SW480 (cell line): ENCODE measurements at regions not wholly inside any gene's neighbourhood (a gene's known extent, or its start where the extent isn't known, plus 50 kb on each side); places are given as distances from the start of the nearest gene placed in this dataset.
"Not testable (repeated sequence)": the region's sequence is repeated elsewhere in the genome, so short reads cannot be mapped to it uniquely, and the experiment has no call there.

ENCODE experiments used
- DNase-seq: peaks from one replicate; pipeline ENCODE4 v3.0.0-alpha.2; 2016; ENCODE audit warnings: low spot score

GRCh38 chr2:228513480-228513879 is 332.0 kb upstream of the SPHKAP start:
- DNase-seq: not testable (repeated sequence)

DNA sequence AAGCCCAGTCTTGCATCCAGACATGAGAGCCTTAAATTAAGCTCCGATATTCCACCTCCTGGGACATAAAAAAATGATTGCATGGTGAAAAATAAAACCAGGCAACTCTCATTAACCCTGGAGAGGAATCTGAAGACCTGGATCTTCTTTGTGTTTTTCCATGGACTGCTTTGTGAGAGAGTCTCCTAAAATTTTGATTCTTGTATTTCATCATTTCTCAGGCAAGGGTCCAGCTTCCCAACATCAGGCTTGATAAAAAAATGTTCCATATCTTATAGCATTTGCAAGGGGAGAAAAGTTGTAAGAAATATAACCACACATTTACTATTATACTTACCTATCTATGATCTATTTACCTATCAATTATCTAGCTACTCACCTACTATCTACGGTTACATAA is 327.5 kb upstream of the SPHKAP start:
- DNase-seq: no peak

- no peak for DNase-seq
These were observed 326.4 kb upstream of the SPHKAP start for GRCh38 chr2:228507870-228508269.

- DNase-seq: no peak
These were observed 325.8 kb upstream of the SPHKAP start for GRCh38 chr2:228507231-228507824.

DNA sequence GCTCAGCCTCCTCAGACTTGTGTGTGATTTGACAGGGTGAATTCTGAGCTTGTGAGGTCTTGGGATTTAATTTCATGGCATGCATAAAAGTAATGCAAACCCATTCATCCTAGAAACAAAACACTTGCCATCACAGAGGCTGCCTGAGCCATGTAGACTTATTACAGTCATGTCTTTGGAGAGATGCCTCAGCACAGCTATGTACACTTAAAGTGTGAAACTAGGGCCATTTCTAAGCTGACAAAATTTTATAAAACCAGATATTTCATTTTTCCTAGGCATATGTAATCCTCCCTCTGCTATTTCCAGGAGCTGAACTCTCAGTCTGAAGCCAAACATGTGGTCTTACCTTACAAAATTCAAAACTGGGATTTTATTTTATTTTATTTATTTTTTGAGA is 322.2 kb upstream of the SPHKAP start:
- no peak for DNase-seq

GRCh38 chr2:228493852-228494251 is 312.4 kb upstream of the SPHKAP start:
- no peak for DNase-seq

DNA sequence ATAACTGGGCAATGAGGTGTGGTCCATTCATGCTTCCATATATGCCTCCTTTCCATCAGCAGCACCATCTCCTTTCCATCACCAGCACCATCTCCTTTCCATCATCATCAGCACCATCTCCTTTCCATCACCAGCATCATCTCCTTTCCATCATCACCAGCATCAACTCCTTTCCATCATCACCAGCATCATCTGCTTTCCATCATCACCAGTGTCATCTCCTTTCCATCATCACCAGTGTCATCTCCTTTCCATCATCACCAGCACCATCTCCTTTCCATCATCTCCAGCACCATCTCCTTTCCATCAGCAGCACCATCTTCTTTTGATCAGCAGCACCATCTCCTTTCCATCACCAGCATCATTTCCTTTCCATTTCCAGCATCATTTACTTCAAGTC is 297.5 kb upstream of the SPHKAP start:
- no peak for DNase-seq

DNA sequence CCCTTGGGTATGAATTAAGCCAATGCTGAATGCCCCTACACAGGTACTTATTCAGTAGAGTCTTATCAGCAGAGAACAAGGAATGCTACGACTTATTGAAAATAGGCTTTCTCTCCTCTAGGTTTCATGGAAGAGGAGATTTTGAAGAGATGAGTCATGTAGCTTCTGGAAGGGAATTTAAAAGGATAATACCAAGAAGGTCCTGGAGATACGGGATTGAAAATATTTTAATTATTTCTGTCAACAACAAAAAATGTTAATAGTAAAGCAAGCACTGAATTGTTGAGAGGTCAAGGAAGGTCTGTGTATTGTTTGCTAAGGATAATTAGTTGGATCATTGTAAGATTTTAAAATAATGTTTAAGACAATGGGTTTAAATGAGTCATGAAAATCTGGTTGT is 293.0 kb upstream of the SPHKAP start:
- DNase-seq: no peak

DNA sequence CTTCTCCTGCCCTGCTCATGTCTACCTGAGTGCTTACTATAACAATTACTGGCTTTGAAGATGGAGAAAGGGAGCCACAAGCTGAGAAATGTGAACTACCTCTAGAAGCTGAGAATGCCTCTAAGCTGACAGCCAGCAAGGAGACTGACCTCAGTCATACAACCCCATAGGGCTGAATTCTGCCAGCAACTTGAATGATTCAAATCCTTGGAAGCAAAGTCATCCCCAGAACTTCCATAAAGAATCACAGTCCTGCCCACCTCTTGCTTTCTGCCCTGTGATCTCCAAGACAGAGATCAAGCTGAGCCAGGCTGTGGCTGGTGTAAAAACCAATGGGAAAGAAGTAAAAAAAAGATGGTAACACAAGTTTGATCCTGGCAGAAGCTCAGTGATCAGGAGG is 288.2 kb upstream of the SPHKAP start:
- DNase-seq: no peak

GRCh38 chr2:228466851-228467250 is 285.4 kb upstream of the SPHKAP start:
- DNase-seq: no peak

- no peak for DNase-seq
These were observed 283.9 kb upstream of the SPHKAP start for GRCh38 chr2:228465408-228465807.

GRCh38 chr2:228458364-228458763 is 276.9 kb upstream of the SPHKAP start:
- no peak for DNase-seq

- DNase-seq: no peak
These were observed 265.9 kb upstream of the SPHKAP start for GRCh38 chr2:228447266-228447915.

DNA sequence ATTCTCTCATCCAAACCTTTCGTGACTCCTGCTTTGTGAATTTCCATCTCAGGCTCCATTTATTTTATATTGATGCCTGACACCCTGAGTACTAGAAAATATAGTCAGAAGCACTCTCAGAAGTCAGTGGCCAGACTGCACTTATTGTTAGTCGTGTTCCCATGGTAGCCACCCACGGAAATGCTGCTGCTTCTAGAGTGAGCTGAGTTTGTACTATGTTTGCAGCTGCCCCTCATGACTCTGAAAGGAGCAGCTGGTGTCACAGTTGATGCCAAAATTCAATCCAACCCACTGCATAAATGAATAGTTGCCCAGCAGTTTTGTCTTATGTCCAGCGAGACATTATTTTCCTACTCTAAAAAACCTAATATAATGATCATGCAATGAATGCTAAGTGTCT is 265.2 kb upstream of the SPHKAP start:
- DNase-seq: no peak

- DNase-seq: no peak
These were observed 262.7 kb upstream of the SPHKAP start for GRCh38 chr2:228444161-228444560.

DNA sequence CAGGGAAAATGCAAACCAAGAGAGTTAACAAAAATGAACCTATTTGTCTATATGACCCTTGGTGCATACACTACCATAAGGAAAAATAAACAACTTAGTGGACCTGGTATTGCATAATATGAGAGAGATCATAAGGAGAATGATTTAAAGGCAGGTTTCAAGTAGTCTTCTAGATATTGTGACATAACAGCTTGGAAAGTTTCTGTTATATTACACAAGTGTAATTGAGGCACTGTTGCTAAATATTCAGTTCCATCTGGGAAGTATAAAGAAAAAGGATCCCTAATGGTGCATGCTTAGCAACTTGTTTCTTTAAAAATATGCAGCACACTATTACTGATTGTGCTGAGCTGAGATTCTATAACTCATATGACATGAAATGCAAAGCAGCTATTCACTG is 252.2 kb upstream of the SPHKAP start:
- DNase-seq: no peak

GRCh38 chr2:228432116-228432515 is 250.6 kb upstream of the SPHKAP start:
- DNase-seq: no peak

DNA sequence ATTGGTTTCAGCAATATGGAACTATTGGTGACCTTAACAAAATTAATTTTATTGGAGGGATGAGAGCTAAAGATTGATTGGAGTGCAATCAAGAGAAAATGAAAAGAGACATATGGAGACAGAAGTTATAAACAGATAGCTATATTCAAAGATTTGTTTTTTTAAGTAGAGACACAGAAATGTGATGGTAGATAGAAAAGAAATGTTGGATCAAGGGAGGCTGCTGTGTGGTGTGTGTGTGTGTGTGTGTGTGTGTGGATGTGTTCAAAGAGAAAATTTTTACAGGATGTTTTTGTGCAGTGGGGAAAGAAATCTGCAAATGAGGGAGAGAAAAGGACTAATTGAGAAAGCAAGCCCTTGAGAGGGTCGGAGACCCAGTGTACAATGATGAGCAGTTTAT is 249.5 kb upstream of the SPHKAP start:
- DNase-seq: no peak

- no peak for DNase-seq
These were observed 245.2 kb upstream of the SPHKAP start for GRCh38 chr2:228426502-228427216.

DNA sequence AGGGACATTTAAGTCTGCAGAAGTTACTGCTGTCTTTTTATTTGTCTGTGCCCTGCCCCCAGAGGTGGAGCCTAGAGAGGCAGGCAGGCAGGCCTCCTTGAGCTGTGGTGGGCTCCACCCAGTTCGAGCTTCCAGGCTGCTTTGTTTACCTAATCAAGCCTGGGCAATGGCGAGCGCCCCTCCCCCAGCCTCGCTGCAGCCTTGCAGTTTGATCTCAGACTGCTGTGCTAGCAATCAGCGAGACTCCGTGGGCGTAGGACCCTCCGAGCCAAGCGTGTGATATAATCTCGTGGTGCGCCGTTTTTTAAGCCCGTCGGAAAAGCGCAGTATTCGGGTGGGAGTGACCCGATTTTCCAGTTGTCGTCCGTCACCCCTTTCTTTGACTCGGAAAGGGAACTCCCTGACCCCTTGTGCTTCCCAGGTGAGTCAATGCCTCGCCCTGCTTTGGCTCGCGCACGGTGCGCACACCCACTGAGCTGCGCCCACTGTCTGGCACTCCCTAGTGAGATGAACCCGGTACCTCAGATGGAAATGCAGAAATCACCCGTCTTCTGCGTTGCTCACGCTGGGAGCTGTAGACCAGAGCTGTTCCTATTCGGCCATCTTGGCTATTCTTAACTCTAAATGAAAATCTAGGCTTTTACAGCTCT is 244.0 kb upstream of the SPHKAP start:
- DNase-seq: not testable (repeated sequence)

DNA sequence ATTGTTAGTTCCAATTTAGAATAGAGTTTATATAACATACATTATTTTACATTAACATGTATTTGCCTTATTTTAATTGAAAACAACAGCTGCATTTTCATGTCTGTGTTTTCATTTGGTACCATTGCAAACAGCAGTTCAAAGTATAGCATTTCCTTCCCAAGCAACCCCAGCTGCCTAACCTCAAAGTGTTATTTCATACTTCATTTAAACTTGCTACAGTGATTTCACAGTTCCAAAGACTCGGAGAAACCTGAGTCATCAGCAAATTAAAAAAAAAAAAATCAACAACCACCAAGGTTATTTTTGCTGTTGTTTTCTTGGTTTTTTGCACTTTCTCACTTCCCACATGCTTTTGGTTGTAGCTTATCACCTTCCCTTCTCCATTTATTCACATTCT is 236.5 kb upstream of the SPHKAP start:
- no peak for DNase-seq

DNA sequence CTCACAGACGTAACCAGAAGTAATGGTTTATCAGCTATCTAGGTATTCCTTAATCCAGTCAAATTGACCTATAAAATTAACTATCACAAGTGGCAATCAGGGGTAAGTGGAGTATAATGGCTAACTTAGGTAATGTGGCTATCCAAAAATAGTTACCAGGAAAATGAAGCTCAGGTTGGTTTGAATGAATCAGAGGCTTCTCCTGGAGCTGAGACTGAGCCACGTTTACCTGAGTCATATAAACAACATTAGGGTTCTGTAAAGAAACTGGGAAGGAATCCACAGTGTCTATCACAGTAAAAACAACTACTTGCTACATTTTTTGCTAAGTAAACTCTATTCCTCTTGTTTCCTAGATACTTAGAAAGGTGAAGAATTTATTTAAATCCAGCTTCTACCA is 236.0 kb upstream of the SPHKAP start:
- DNase-seq: no peak

GRCh38 chr2:228410061-228410460 is 228.6 kb upstream of the SPHKAP start:
- DNase-seq: no peak
